SJSA1 (cell line): ENCODE measurements at regions not wholly inside any gene's neighbourhood (a gene's known extent, or its start where the extent isn't known, plus 50 kb on each side); places are given as distances from the start of the nearest gene placed in this dataset.
A peak's percentile ranks its signal among the peaks of the same experiment; 100 is the strongest.

Source experiments
- DNase-seq, 2 experiments: peaks; one replicate each; pipeline ENCODE4 v3.0.0-alpha.2; 2015 to 2020; ENCODE audit warnings: low spot score in 2 of 2, low read depth in 1 of 2
- H3K27ac ChIP-seq: fragments of 250-450 bp; sonication (Bioruptor Pico); 2 replicates; pipeline ENCODE4 v1.5.1; 2020; ENCODE audit warnings: mild to moderate bottlenecking, moderate library complexity
- H3K27me3 ChIP-seq: fragments of 250-450 bp; sonication (Bioruptor Pico); replicated peaks from 2 replicates; pipeline ENCODE4 v1.5.1; 2020; ENCODE audit warnings: mild to moderate bottlenecking, moderate library complexity
- H3K36me3 ChIP-seq: fragments of 250-450 bp; sonication (Bioruptor Pico); 2 replicates; pipeline ENCODE4 v1.5.1; 2020; ENCODE audit warnings: mild to moderate bottlenecking
- H3K4me1 ChIP-seq: fragments of 250-450 bp; sonication (Bioruptor Pico); replicated peaks from 2 replicates; pipeline ENCODE4 v1.6.1; 2021; ENCODE audit warnings: mild to moderate bottlenecking
- H3K4me3 ChIP-seq: fragments of 250-450 bp; sonication (Bioruptor Pico); 2 replicates; pipeline ENCODE4 v1.5.1; 2020; ENCODE audit warnings: mild to moderate bottlenecking
- H3K9me3 ChIP-seq: fragments of 250-450 bp; sonication (Bioruptor Pico); replicated peaks from 2 replicates; pipeline ENCODE4 v1.5.1; 2020; ENCODE audit warnings: mild to moderate bottlenecking

- Histone ChIP-seq H3K36me3 (no peaks in the 10 kb centered on the region), H3K9me3 (0 out of 2 replicates have a peak, but pooled peaks cover 4% of the 10 kb centered on the region), H3K4me3 (no peak overlapping the region), H3K4me1 (peaks cover 6% of the 10 kb centered on the region), H3K27me3 (no peaks in the 10 kb centered on the region), H3K27ac (no peak overlapping the region)
- DNase-seq = no peak
These were observed 159.2 kb downstream of the CYLD start for GRCh38 chr16:50901062-50901461.

GRCh38 chr16:50900391-50900942, 158.6 kb downstream of the CYLD start:
- DNase-seq = peak; percentile 66 to 74
- Histone ChIP-seq H3K9me3 (0 out of 2 replicates have a peak, but pooled peaks cover 4% of the 10 kb centered on the region), H3K27ac (no peak overlapping the region), H3K36me3 (no peaks in the 10 kb centered on the region), H3K4me3 (no peak overlapping the region), H3K4me1 (peaks cover 6% of the 10 kb centered on the region), H3K27me3 (no peaks in the 10 kb centered on the region)

DNA sequence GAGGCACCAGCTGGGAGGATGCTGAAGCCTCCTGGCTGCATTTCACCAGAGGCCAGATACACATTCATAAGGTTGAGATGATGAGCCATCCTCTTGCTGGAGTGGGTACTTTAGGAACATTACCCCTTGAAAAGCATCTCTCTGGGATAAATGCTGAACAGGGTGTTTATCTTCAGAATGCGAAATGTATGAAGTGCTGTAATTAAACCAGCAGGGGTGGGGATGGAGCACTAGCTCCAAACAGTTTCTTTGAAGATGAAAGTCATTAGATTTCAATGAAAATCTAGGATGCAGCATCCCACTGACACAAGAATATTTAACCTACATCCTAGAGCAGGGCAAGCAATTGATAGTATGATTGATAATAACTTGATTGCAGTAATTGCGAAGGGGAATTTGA, 158.1 kb downstream of the CYLD start:
- no peak overlapping the region for H3K4me3 ChIP-seq
- DNase-seq = no peak
- H3K9me3 ChIP-seq = 0 out of 2 replicates have a peak, but pooled peaks cover 4% of the 10 kb centered on the region
- no peaks in the 10 kb centered on the region for H3K36me3 ChIP-seq
- H3K27ac ChIP-seq = no peak overlapping the region
- no peaks in the 10 kb centered on the region for H3K27me3 ChIP-seq
- H3K4me1 ChIP-seq = peaks cover 6% of the 10 kb centered on the region

- no peaks in the 10 kb centered on the region for H3K27me3 ChIP-seq
- no peak overlapping the region for H3K27ac ChIP-seq
- no peaks in the 10 kb centered on the region for H3K36me3 ChIP-seq
- no peaks in the 10 kb centered on the region for H3K9me3 ChIP-seq
- H3K4me3 ChIP-seq = no peak overlapping the region
- no peaks in the 10 kb centered on the region for H3K4me1 ChIP-seq
- no peak for DNase-seq
These were observed 147.9 kb downstream of the CYLD start for GRCh38 chr16:50889746-50890145.

GRCh38 chr16:50889276-50889675, 147.4 kb downstream of the CYLD start:
- H3K9me3 ChIP-seq = no peaks in the 10 kb centered on the region
- no peaks in the 10 kb centered on the region for H3K36me3 ChIP-seq
- no peaks in the 10 kb centered on the region for H3K4me1 ChIP-seq
- H3K27me3 ChIP-seq = no peaks in the 10 kb centered on the region
- no peak overlapping the region for H3K4me3 ChIP-seq
- no peak overlapping the region for H3K27ac ChIP-seq
- DNase-seq = no peak

- H3K9me3 ChIP-seq = no peaks in the 10 kb centered on the region
- no peaks in the 10 kb centered on the region for H3K36me3 ChIP-seq
- H3K27me3 ChIP-seq = no peaks in the 10 kb centered on the region
- no peak overlapping the region for H3K27ac ChIP-seq
- DNase-seq = no peak
- no peaks in the 10 kb centered on the region for H3K4me1 ChIP-seq
- no peak overlapping the region for H3K4me3 ChIP-seq
These were observed 146.8 kb downstream of the CYLD start for GRCh38 chr16:50888486-50889261.

DNA sequence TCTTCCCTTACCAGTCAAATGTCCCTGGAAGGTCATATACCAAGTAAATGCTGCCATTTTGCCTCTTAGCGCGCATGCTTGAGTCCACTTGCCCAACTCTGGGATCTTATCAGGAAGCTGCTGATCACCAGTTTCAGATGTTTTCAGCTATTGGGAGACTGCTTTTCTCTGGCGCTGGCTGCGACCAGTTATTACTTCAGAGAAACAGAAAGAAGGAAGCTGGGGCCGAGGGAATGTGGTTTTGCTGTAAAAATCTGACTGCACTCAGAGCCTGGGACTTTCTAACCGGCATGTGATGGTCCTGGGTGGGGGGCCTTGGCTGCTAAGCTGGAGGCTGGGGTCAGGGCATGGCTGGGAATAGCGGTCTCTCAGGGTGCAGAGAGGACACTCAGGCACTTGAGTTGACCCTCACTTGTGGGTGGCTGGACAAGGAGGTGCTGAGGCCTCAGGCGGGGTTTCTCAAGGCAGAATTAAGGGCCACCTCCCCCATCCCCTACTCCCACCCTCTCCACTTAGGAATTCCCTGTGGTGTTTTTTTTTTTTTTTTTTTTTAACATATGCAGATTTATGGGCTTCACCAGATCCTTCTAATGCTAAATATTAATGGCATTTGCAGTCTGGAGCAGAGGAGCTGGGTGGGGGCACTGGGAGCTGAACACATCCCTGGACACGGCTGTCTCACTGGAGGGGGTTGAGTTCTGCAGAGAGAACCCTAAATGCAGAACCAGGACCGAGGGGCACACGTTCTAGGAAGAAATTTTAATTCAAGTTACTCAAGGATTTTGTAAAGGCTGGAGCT, 145.8 kb downstream of the CYLD start:
- no peaks in the 10 kb centered on the region for H3K27me3 ChIP-seq
- H3K4me1 ChIP-seq = no peaks in the 10 kb centered on the region
- DNase-seq = no peak
- no peak overlapping the region for H3K4me3 ChIP-seq
- no peak overlapping the region for H3K27ac ChIP-seq
- H3K9me3 ChIP-seq = no peaks in the 10 kb centered on the region
- H3K36me3 ChIP-seq = no peaks in the 10 kb centered on the region

DNA sequence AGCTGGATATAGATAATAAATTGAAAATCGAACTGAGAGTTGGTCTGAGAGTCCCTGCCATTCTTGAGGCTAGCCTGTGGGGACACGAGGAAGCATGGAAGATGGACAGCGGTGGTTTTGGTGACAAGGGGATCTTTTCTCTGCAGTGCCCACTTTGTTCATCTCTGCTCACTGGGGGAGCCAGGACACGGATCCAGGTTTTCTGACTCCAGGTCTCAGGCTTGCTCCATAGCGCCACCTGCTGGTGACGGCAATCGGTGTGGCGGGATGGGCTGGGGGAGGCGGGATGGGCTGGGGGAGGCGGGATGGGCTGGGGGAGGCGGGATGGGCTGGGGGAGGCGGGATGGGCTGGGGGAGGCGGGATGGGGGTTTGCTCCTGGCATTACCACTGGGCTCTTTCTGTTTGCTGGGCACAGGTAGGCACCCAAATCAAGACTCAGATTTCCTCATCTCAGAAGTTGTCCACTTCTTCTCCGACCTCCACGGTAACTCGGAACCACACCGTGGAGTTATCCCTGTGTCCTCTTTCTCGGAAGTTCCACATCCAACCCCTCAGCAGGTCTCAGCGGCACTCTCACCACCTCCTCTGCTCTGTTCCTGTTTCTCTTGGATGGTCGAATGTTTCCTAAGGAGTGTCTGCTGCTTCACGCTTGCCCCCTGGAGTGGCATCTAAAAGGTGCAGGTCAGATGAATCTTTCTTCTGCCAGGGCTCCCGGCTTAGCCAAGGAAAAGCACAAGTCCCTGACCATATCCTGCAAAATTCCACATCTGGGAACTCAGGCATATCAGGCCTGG, 142.4 kb downstream of the CYLD start:
- H3K27me3 ChIP-seq = no peaks in the 10 kb centered on the region
- no peaks in the 10 kb centered on the region for H3K9me3 ChIP-seq
- no peak overlapping the region for H3K4me3 ChIP-seq
- H3K27ac ChIP-seq = no peak overlapping the region
- no peak for DNase-seq
- no peaks in the 10 kb centered on the region for H3K36me3 ChIP-seq
- no peaks in the 10 kb centered on the region for H3K4me1 ChIP-seq

DNA sequence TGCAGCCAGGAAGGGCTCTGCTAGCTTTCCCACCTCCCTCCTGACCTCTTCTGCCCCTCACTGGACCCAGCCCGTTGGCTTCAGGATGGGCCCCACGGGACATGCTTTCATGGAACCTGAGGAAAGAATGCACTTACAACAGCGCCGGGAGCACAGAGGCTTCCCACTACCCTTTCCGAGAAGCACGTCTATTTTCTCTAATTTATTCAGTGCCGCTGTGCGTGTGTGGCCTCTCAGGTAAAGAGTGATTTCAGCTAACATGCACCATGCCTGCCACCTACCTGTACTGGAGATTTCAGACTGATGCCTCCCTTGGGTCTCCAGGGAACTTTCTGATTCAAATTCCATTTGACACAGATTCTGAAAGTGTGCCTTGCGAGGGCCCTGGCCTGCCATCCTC, 140.1 kb downstream of the CYLD start:
- Histone ChIP-seq H3K4me1 (no peaks in the 10 kb centered on the region), H3K27ac (no peak overlapping the region), H3K9me3 (no peaks in the 10 kb centered on the region), H3K27me3 (no peaks in the 10 kb centered on the region), H3K36me3 (no peaks in the 10 kb centered on the region), H3K4me3 (no peak overlapping the region)
- DNase-seq = peak in 1 of 2 experiments; percentile 20

GRCh38 chr16:50881331-50881830, 139.5 kb downstream of the CYLD start:
- no peaks in the 10 kb centered on the region for H3K4me1 ChIP-seq
- no peak overlapping the region for H3K4me3 ChIP-seq
- peak; percentile 7 to 35 for DNase-seq

GRCh38 chr16:50880926-50881325, 139.0 kb downstream of the CYLD start:
- no peaks in the 10 kb centered on the region for H3K36me3 ChIP-seq
- no peaks in the 10 kb centered on the region for H3K9me3 ChIP-seq
- no peak overlapping the region for H3K4me3 ChIP-seq
- no peaks in the 10 kb centered on the region for H3K27me3 ChIP-seq
- H3K4me1 ChIP-seq = no peaks in the 10 kb centered on the region
- no peak for DNase-seq
- no peak overlapping the region for H3K27ac ChIP-seq

More at GRCh38 chr16:50881331-50881830, 139.5 kb downstream of the CYLD start:
- Histone ChIP-seq H3K36me3 (no peaks in the 10 kb centered on the region), H3K27ac (no peak overlapping the region), H3K9me3 (no peaks in the 10 kb centered on the region), H3K27me3 (no peaks in the 10 kb centered on the region)

- Histone ChIP-seq H3K27ac (no peak overlapping the region), H3K4me1 (no peaks in the 10 kb centered on the region), H3K27me3 (no peaks in the 10 kb centered on the region; the same call in 1 of the 2 replicates), H3K4me3 (no peak overlapping the region), H3K36me3 (no peaks in the 10 kb centered on the region), H3K9me3 (no peaks in the 10 kb centered on the region)
- no peak for DNase-seq
These were observed 138.2 kb downstream of the CYLD start for GRCh38 chr16:50879873-50880695.
